Testis (tissue), 2 donors: ENCODE measurements at regions not wholly inside any gene's neighbourhood (a gene's known extent, or its start where the extent isn't known, plus 50 kb on each side); places are given as distances from the start of the nearest gene placed in this dataset.

Experiments
- DNase-seq: peaks from one replicate; pipeline ENCODE4 v3.0.0-alpha.2; 2019
- H3K27ac ChIP-seq, 2 donors: fragments of 200-600 bp; sonication (generic); one replicate each; pipeline ENCODE4 v1.5.1; 2019
- H3K27me3 ChIP-seq: fragments of 200-600 bp; sonication (generic); one replicate; pipeline ENCODE4 v1.5.1; 2019
- H3K36me3 ChIP-seq: fragments of 200-600 bp; sonication (generic); one replicate; pipeline ENCODE4 v1.5.1; 2017; ENCODE audit warnings: low read depth; ENCODE audit errors: missing control alignments
- H3K4me1 ChIP-seq: fragments of 200-600 bp; sonication (generic); one replicate; pipeline ENCODE4 v1.5.1; 2019
- H3K4me3 ChIP-seq, 2 donors: fragments of 200-600 bp; sonication (generic); one replicate each; pipeline ENCODE4 v1.5.1; 2017 to 2019
- H3K9me3 ChIP-seq: fragments of 200-600 bp; sonication (generic); one replicate; pipeline ENCODE4 v1.5.1; 2017
- CTCF ChIP-seq, 3 experiments: fragments of 450-650 bp in 2 of 3; fragments of 200-600 bp in 1 of 3; sonication (generic) in 1 of 3; IDR thresholded peaks; one replicate each; pipeline ENCODE4 v1.5.1; 2016 to 2019; ENCODE audit warnings: antibody characterized with exemption in 3 of 3, mild to moderate bottlenecking in 2 of 3, moderate library complexity in 1 of 3
- POLR2A ChIP-seq: fragments of 450-650 bp; IDR thresholded peaks from one replicate; pipeline ENCODE4 v1.6.1; 2017; ENCODE audit warnings: antibody characterized with exemption, mild to moderate bottlenecking, moderate library complexity
- WGBS, 2 donors: methylation state at CpG; one replicate each; pipeline ENCODE4 v1.1.5; 2018; 5-methylcytosine and 5-hydroxymethylcytosine counted together
- intact Hi-C: fragments of 100-400 bp; cut with DNase I; formaldehyde crosslinking; loops from one replicate; pipeline ENCODE4 v1.15.1; 2023; ENCODE audit warnings: low total_unique reads

GRCh38 chr13:66102864-66103263 lies 1127.3 kb downstream of the PCDH9 start:
- DNase-seq = no peak
- 87 to 90% methylated on average over 3 of the region's 3 CpGs for WGBS, 2 donors
- Histone ChIP-seq H3K4me3 (no peak overlapping the region), H3K4me1 (no peaks in the 10 kb centered on the region), H3K27me3 (no peaks in the 10 kb centered on the region), H3K9me3 (no peaks in the 10 kb centered on the region), H3K27ac (no peak overlapping the region), H3K36me3 (no peaks in the 10 kb centered on the region)
- intact Hi-C loops = no loop called here
- TF ChIP-seq POLR2A (no peak), CTCF (IDR thresholded peaks at IDR 0.05) (no peak)

GRCh38 chr13:66099825-66100224 lies 1130.3 kb downstream of the PCDH9 start:
- DNase-seq = no peak
- no peaks in the 10 kb centered on the region for H3K27me3 ChIP-seq
- WGBS, 2 donors = 80 to 83% methylated on average over 10 of the region's 10 CpGs
- intact Hi-C loops = no loop called here
- H3K4me3 ChIP-seq = no peak overlapping the region
- no peaks in the 10 kb centered on the region for H3K4me1 ChIP-seq
- H3K36me3 ChIP-seq = no peaks in the 10 kb centered on the region
- H3K9me3 ChIP-seq = no peaks in the 10 kb centered on the region
- no peak overlapping the region for H3K27ac ChIP-seq
- no peak for TF ChIP-seq POLR2A
- TF ChIP-seq CTCF (IDR thresholded peaks at IDR 0.05) = no peak

GRCh38 chr13:66098931-66099628 lies 1131.1 kb downstream of the PCDH9 start:
- WGBS, 2 donors = 64 to 95% methylated on average over 3 of the region's 3 CpGs
- TF ChIP-seq CTCF (IDR thresholded peaks at IDR 0.05) (no peak), POLR2A (no peak)
- Histone ChIP-seq H3K4me3 (no peak overlapping the region), H3K36me3 (no peaks in the 10 kb centered on the region), H3K9me3 (no peaks in the 10 kb centered on the region), H3K4me1 (no peaks in the 10 kb centered on the region), H3K27ac (no peak overlapping the region), H3K27me3 (no peaks in the 10 kb centered on the region)
- intact Hi-C loops = no loop called here
- DNase-seq = no peak

DNA sequence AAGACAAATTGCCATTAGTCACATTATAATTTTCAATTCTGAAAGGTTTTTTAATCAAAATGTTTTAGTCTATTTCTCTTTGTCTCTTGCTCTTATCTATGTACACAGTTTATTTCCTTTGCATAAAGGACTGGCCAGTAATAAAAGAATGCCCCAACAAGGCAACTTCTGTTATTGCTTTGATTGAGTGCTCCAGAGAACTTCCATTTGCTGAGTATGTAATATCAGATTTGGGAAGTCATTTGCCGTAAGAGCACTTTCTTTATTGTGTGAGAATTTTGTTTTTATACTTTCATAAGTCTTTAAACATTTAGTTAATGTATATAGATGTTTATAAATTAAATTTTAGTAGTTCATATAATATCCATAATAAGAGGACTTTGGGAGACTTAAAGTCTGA lies 1140.4 kb downstream of the PCDH9 start:
- no peak for DNase-seq
- no peak for TF ChIP-seq CTCF (IDR thresholded peaks at IDR 0.05)
- Histone ChIP-seq H3K4me3 (no peak overlapping the region), H3K36me3 (no peaks in the 10 kb centered on the region), H3K4me1 (no peaks in the 10 kb centered on the region), H3K9me3 (no peaks in the 10 kb centered on the region), H3K27ac (no peak overlapping the region), H3K27me3 (no peaks in the 10 kb centered on the region)
- intact Hi-C loops = no loop called here
- WGBS, 2 donors = 0 to 2% methylated on average over 1 of the region's 1 CpG

GRCh38 chr13:66087269-66087710 lies 1142.8 kb downstream of the PCDH9 start:
- intact Hi-C loops = no loop called here
- no peak for DNase-seq
- Histone ChIP-seq H3K27me3 (no peaks in the 10 kb centered on the region), H3K4me1 (no peaks in the 10 kb centered on the region), H3K9me3 (no peaks in the 10 kb centered on the region), H3K4me3 (no peak overlapping the region), H3K36me3 (no peaks in the 10 kb centered on the region), H3K27ac (no peak overlapping the region)
- TF ChIP-seq POLR2A (no peak), CTCF (IDR thresholded peaks at IDR 0.05) (no peak)
- 44 to 51% methylated on average over 2 of the region's 2 CpGs for whole genome bisulfite sequencing, 2 donors
